ENCODE measurements at regions not wholly inside any gene's neighbourhood (a gene's known extent, or its start where the extent isn't known, plus 50 kb on each side); places are given as distances from the start of the nearest gene placed in this dataset.

DNA sequence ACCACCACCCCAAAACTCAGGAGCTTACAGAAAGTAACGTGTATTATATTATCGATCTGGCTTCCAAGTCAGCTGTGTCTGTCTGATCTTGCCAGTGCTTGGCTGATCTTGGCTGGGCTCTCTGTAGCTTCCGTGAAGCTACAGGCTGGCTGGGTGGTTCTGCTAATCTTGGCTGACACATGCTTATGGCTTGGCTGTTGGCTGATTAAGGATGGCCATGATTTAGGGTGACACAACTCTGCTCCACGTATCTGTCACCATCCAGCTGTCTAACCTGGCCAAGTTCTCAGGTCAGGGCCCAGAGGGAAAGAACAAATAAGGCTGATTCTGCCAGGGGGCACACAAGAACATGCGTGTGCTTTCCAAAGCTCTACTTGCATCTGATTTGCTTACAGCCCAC lies 64.7 kb upstream of the PRL start:
- FAIRE-seq (no peak), DNase-seq (ENCODE audit: low read depth, low spot score) (no peak)
- Histone ChIP-seq H3K4me3 (ENCODE audit: control insufficient read depth in 2 of 3, extremely low read depth in 1 of 3, insufficient read depth in 2 of 3, low read depth in 1 of 3, low read length in 3 of 3) (no peak overlapping the region), H3K36me3 (ENCODE audit: control insufficient read depth in 2 of 2, extremely low read depth in 1 of 2, insufficient read depth in 2 of 2, low read length in 2 of 2) (no peaks in the 10 kb centered on the region), H4K20me1 (ENCODE audit: control insufficient read depth, extremely low read depth, insufficient read depth, low read length) (no peaks in the 10 kb centered on the region), H2AFZ (ENCODE audit: control insufficient read depth, low read length) (no peak overlapping the region), H3K27me3 (ENCODE audit: control insufficient read depth, extremely low read depth, insufficient read depth, low read length) (no peaks in the 10 kb centered on the region), H3K27ac (ENCODE audit: control insufficient read depth, insufficient read depth, low read length) (no peak overlapping the region), H3K79me2 (ENCODE audit: control insufficient read depth, insufficient read depth, low read length) (no peaks in the 10 kb centered on the region), H3K4me1 (ENCODE audit: control insufficient read depth, extremely low read depth, insufficient read depth, low read length) (peaks cover 23% of the 10 kb centered on the region), H3K9me1 (ENCODE audit: control insufficient read depth, extremely low read depth, insufficient read depth, low read length) (no peaks in the 10 kb centered on the region), H3K4me2 (ENCODE audit: control insufficient read depth, extremely low read depth, insufficient read depth, low read depth, low read length) (no peak overlapping the region), H3K9ac (ENCODE audit: control insufficient read depth, extremely low read depth, insufficient read depth, low read length) (no peak overlapping the region), H3K9me3 (ENCODE audit: control insufficient read depth, low read depth, low read length) (peaks cover 2% of the 10 kb centered on the region)
- TF ChIP-seq EZH2 (IDR thresholded peaks at IDR 0.05; ENCODE audit: low read length) = no peak
- TF ChIP-seq, protein P1, sequence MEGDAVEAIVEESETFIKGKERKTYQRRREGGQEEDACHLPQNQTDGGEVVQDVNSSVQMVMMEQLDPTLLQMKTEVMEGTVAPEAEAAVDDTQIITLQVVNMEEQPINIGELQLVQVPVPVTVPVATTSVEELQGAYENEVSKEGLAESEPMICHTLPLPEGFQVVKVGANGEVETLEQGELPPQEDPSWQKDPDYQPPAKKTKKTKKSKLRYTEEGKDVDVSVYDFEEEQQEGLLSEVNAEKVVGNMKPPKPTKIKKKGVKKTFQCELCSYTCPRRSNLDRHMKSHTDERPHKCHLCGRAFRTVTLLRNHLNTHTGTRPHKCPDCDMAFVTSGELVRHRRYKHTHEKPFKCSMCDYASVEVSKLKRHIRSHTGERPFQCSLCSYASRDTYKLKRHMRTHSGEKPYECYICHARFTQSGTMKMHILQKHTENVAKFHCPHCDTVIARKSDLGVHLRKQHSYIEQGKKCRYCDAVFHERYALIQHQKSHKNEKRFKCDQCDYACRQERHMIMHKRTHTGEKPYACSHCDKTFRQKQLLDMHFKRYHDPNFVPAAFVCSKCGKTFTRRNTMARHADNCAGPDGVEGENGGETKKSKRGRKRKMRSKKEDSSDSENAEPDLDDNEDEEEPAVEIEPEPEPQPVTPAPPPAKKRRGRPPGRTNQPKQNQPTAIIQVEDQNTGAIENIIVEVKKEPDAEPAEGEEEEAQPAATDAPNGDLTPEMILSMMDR (optimal IDR thresholded peaks at IDR 0.05 in 1 of 3, IDR thresholded peaks at IDR 0.05 in 1 of 3, conservative IDR thresholded peaks at IDR 0.05 in 1 of 3; ENCODE audit: extremely low read depth in 1 of 3, insufficient read depth in 2 of 3, low read length in 3 of 3) = no peak
- dilution Hi-C loops (cut with MboI; ENCODE audit: extremely low pct_ligation_motif_present, low sequenced_read_pairs) = no loop called here

DNA sequence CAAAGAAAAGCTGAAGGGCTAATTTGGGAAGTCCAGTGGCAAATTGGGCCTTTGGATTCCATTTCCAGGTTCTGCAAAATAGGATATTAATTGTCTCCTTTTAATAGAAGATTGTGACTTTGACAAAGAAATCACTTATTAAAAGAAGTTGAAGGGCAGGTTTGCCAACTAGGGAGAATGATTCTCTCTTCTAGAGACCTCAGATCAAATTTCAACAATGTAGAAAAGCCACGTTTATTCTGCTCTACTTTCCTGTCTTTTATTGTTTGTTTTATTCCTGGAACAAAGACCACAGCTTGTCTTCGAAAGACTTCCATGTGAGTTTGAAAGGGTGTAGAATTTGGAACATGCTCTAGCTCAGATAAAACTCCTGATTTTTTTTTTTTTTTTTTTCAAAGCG lies 65.5 kb upstream of the PRL start:
- H3K9ac ChIP-seq (ENCODE audit: control insufficient read depth, extremely low read depth, insufficient read depth, low read length) = no peak overlapping the region
- no peak for TF ChIP-seq EZH2 (IDR thresholded peaks at IDR 0.05; ENCODE audit: low read length)
- TF ChIP-seq, protein P1 (optimal IDR thresholded peaks at IDR 0.05 in 1 of 3, IDR thresholded peaks at IDR 0.05 in 1 of 3, conservative IDR thresholded peaks at IDR 0.05 in 1 of 3; ENCODE audit: extremely low read depth in 1 of 3, insufficient read depth in 2 of 3, low read length in 3 of 3) = no peak
- FAIRE-seq = no peak
- no peak for DNase-seq (ENCODE audit: low read depth, low spot score)
- H3K27ac ChIP-seq (ENCODE audit: control insufficient read depth, insufficient read depth, low read length) = no peak overlapping the region
- H3K4me2 ChIP-seq (ENCODE audit: control insufficient read depth, extremely low read depth, insufficient read depth, low read depth, low read length) = no peak overlapping the region
- peaks cover 2% of the 10 kb centered on the region for H3K9me3 ChIP-seq (ENCODE audit: control insufficient read depth, low read depth, low read length)
- no peaks in the 10 kb centered on the region for H3K79me2 ChIP-seq (ENCODE audit: control insufficient read depth, insufficient read depth, low read length)
- H3K4me3 ChIP-seq (ENCODE audit: control insufficient read depth in 2 of 3, extremely low read depth in 1 of 3, insufficient read depth in 2 of 3, low read depth in 1 of 3, low read length in 3 of 3) = no peak overlapping the region
- H4K20me1 ChIP-seq (ENCODE audit: control insufficient read depth, extremely low read depth, insufficient read depth, low read length) = no peaks in the 10 kb centered on the region
- dilution Hi-C loops (cut with MboI; ENCODE audit: extremely low pct_ligation_motif_present, low sequenced_read_pairs) = no loop called here
- no peak overlapping the region for H2AFZ ChIP-seq (ENCODE audit: control insufficient read depth, low read length)
- no peaks in the 10 kb centered on the region for H3K9me1 ChIP-seq (ENCODE audit: control insufficient read depth, extremely low read depth, insufficient read depth, low read length)
- peaks cover 23% of the 10 kb centered on the region for H3K4me1 ChIP-seq (ENCODE audit: control insufficient read depth, extremely low read depth, insufficient read depth, low read length)
- no peaks in the 10 kb centered on the region for H3K36me3 ChIP-seq (ENCODE audit: control insufficient read depth in 2 of 2, extremely low read depth in 1 of 2, insufficient read depth in 2 of 2, low read length in 2 of 2)
- no peaks in the 10 kb centered on the region for H3K27me3 ChIP-seq (ENCODE audit: control insufficient read depth, extremely low read depth, insufficient read depth, low read length)
